H9 (cell line): ENCODE measurements at regions not wholly inside any gene's neighbourhood (a gene's known extent, or its start where the extent isn't known, plus 50 kb on each side); places are given as distances from the start of the nearest gene placed in this dataset.

Experiments used
- DNase-seq: peaks from one replicate; pipeline ENCODE4 v3.0.0-alpha.2; 2017
- H2AFZ ChIP-seq: one replicate; pipeline ENCODE4 v1.6.1; 2013; ENCODE audit warnings: mild to moderate bottlenecking, low read length, control low read depth, moderate library complexity
- H2AK5ac ChIP-seq: 2 replicates; pipeline ENCODE4 v1.6.1; 2013; ENCODE audit warnings: low read length, control low read depth, mixed read lengths; ENCODE audit not compliant: insufficient read length
- H2BK120ac ChIP-seq: one replicate; pipeline ENCODE4 v1.6.1; 2013; ENCODE audit warnings: low read depth, mild to moderate bottlenecking, low read length, control low read depth, inconsistent platforms; ENCODE audit not compliant: poor library complexity, severe bottlenecking
- H2BK12ac ChIP-seq: 2 replicates; pipeline ENCODE4 v1.6.1; 2013; ENCODE audit warnings: low read length, control low read depth, mixed read lengths, low read depth; ENCODE audit not compliant: insufficient read length
- H2BK15ac ChIP-seq: 2 replicates; pipeline ENCODE4 v1.6.1; 2013; ENCODE audit warnings: low read depth, low read length, control low read depth
- H2BK20ac ChIP-seq: one replicate; pipeline ENCODE4 v1.6.1; 2013; ENCODE audit warnings: low read depth, mild to moderate bottlenecking, low read length, control low read depth, inconsistent platforms; ENCODE audit not compliant: poor library complexity, severe bottlenecking
- H2BK5ac ChIP-seq: 2 replicates; pipeline ENCODE4 v1.6.1; 2013; ENCODE audit warnings: low read length, control low read depth, mixed read lengths; ENCODE audit not compliant: insufficient read length
- H3K14ac ChIP-seq: 2 replicates; pipeline ENCODE4 v1.6.1; 2013; ENCODE audit warnings: low read length, control low read depth; ENCODE audit not compliant: insufficient read depth
- H3K18ac ChIP-seq: 2 replicates; pipeline ENCODE4 v1.6.1; 2013; ENCODE audit warnings: low read depth, mild to moderate bottlenecking, mixed read lengths, low read length, control low read depth; ENCODE audit not compliant: insufficient read length
- H3K23ac ChIP-seq: 2 replicates; pipeline ENCODE4 v1.6.1; 2013; ENCODE audit warnings: low read length, control low read depth, mixed read lengths, low read depth; ENCODE audit not compliant: insufficient read length
- H3K23me2 ChIP-seq: 2 replicates; pipeline ENCODE4 v1.6.1; 2013; ENCODE audit warnings: low read depth, mild to moderate bottlenecking, mixed read lengths, low read length, control low read depth; ENCODE audit not compliant: insufficient read length, poor library complexity, severe bottlenecking
- H3K27ac ChIP-seq: 2 replicates; pipeline ENCODE4 v1.5.1; 2013; ENCODE audit warnings: low read length, control low read depth, mixed read lengths, low read depth; ENCODE audit not compliant: insufficient read length
- H3K27me3 ChIP-seq: 2 replicates; pipeline ENCODE4 v1.6.1; 2013; ENCODE audit warnings: low read length, control low read depth, inconsistent platforms; ENCODE audit not compliant: insufficient read depth
- H3K4ac ChIP-seq: 2 replicates; pipeline ENCODE4 v1.6.1; 2013; ENCODE audit warnings: low read depth, mild to moderate bottlenecking, control low read depth, inconsistent platforms, low read length, moderate library complexity
- H3K4me1 ChIP-seq: 2 replicates; pipeline ENCODE4 v1.6.1; 2013; ENCODE audit warnings: low read length, control low read depth, inconsistent platforms; ENCODE audit not compliant: insufficient read depth
- H3K4me2 ChIP-seq: 2 replicates; pipeline ENCODE4 v1.6.1; 2013; ENCODE audit warnings: low read length, control low read depth, mixed read lengths; ENCODE audit not compliant: insufficient read length, insufficient read depth
- H3K56ac ChIP-seq: 2 replicates; pipeline ENCODE4 v1.6.1; 2013; ENCODE audit warnings: low read depth, mild to moderate bottlenecking, mixed read lengths, low read length, control low read depth; ENCODE audit not compliant: insufficient read length
- H3K79me1 ChIP-seq: 2 replicates; pipeline ENCODE4 v1.6.1; 2013; ENCODE audit warnings: low read depth, mild to moderate bottlenecking, moderate library complexity, low read length, control low read depth, inconsistent platforms; ENCODE audit not compliant: insufficient read depth, poor library complexity, severe bottlenecking
- H3K79me2 ChIP-seq: 2 replicates; pipeline ENCODE4 v1.6.1; 2013; ENCODE audit warnings: low read length, control low read depth, inconsistent platforms; ENCODE audit not compliant: insufficient read depth
- H3K9ac ChIP-seq: 2 replicates; pipeline ENCODE4 v1.6.1; 2013; ENCODE audit warnings: low read length, control low read depth, mixed read lengths; ENCODE audit not compliant: insufficient read length; ENCODE audit errors: extremely low read depth
- H3K9me3 ChIP-seq: one replicate; pipeline ENCODE4 v1.6.1; 2013; ENCODE audit warnings: low read depth, low read length, inconsistent platforms; ENCODE audit not compliant: control insufficient read depth
- H3T11ph ChIP-seq: one replicate; pipeline ENCODE4 v1.6.1; 2013; ENCODE audit warnings: mild to moderate bottlenecking, low read length, control low read depth, inconsistent platforms
- H4K20me1 ChIP-seq: one replicate; pipeline ENCODE4 v1.6.1; 2013; ENCODE audit not compliant: control insufficient read depth, insufficient read length, insufficient read depth
- H4K5ac ChIP-seq: 2 replicates; pipeline ENCODE4 v1.6.1; 2013; ENCODE audit warnings: low read depth, mild to moderate bottlenecking, mixed read lengths, low read length, control low read depth; ENCODE audit not compliant: insufficient read length
- H4K8ac ChIP-seq: replicated peaks from 2 replicates; pipeline ENCODE4 v1.6.1; 2013; ENCODE audit warnings: low read length, control low read depth, mixed read lengths, low read depth; ENCODE audit not compliant: insufficient read length
- H4K91ac ChIP-seq: 2 replicates; pipeline ENCODE4 v1.6.1; 2013; ENCODE audit warnings: low read depth, mild to moderate bottlenecking, moderate library complexity, mixed read lengths, low read length, control low read depth; ENCODE audit not compliant: insufficient read length
- H3K27ac Mint-ChIP-seq, 3 experiments: 2 replicates in 2 of 3; 3 replicates in 1 of 3; pipeline ENCODE4 v1.8.0; 2020 to 2021; ENCODE audit warnings: mixed read lengths in 3 of 3, mild to moderate bottlenecking in 1 of 3, moderate library complexity in 1 of 3
- H3K27me3 Mint-ChIP-seq: 2 replicates; pipeline ENCODE4 v1.8.0; 2021; ENCODE audit warnings: low read depth, mild to moderate bottlenecking, moderate library complexity, mixed read lengths
- H3K36me3 Mint-ChIP-seq, 3 experiments: 2 replicates in 2 of 3; 3 replicates in 1 of 3; pipeline ENCODE4 v1.8.0; 2020 to 2021; ENCODE audit warnings: low read depth in 3 of 3, mixed read lengths in 3 of 3; ENCODE audit not compliant: insufficient read depth in 1 of 3
- H3K4me1 Mint-ChIP-seq, 2 experiments: 2 replicates each; pipeline ENCODE4 v1.8.0; 2020; ENCODE audit warnings: mixed read lengths in 2 of 2
- H3K4me3 Mint-ChIP-seq, 2 experiments: 2 replicates in 1 of 2; 3 replicates in 1 of 2; pipeline ENCODE4 v1.8.0; 2020 to 2021; ENCODE audit warnings: mild to moderate bottlenecking in 2 of 2, mixed read lengths in 2 of 2, moderate library complexity in 1 of 2
- H3K9me3 Mint-ChIP-seq, 2 experiments: 2 replicates in 1 of 2; 3 replicates in 1 of 2; pipeline ENCODE4 v1.8.0; 2020; ENCODE audit warnings: mild to moderate bottlenecking in 2 of 2, mixed read lengths in 2 of 2, moderate library complexity in 1 of 2
- CTCF ChIP-seq: fragments of 200-600 bp; sonication (generic); conservative IDR thresholded peaks from 3 replicates; pipeline ENCODE4 v1.8.0; 2021; ENCODE audit warnings: antibody characterized with exemption, mild to moderate bottlenecking
- WGBS: extraction: QIAGEN DNeasy Blood & Tissue Kit; methylation state at CpG from one replicate; pipeline ENCODE4 v1.1.7; 2013; ENCODE audit warnings: missing lambda C conversion rate, low lambda C conversion rate, mixed read lengths; ENCODE audit not compliant: insufficient read length; ENCODE audit errors: extremely low coverage; 5-methylcytosine and 5-hydroxymethylcytosine counted together

- Histone ChIP-seq H2AK5ac (no peak overlapping the region), H3K9me3 (no peaks in the 10 kb centered on the region), H4K8ac (no peak overlapping the region), H4K91ac (no peak overlapping the region), H3K27me3 (no peaks in the 10 kb centered on the region), H2BK15ac (no peak overlapping the region), H3K9ac (no peak overlapping the region), H3K4me2 (no peak overlapping the region), H3K23ac (no peak overlapping the region), H4K5ac (no peak overlapping the region), H2AFZ (no peak overlapping the region), H3K23me2 (no peaks in the 10 kb centered on the region), H2BK12ac (no peak overlapping the region), H3K14ac (no peak overlapping the region), H3K79me2 (no peaks in the 10 kb centered on the region), H4K20me1 (no peaks in the 10 kb centered on the region), H2BK120ac (no peak overlapping the region), H3K79me1 (no peaks in the 10 kb centered on the region), H2BK5ac (no peak overlapping the region), H3K4me1 (no peaks in the 10 kb centered on the region), H2BK20ac (no peak overlapping the region), H3K4ac (no peak overlapping the region), H3K56ac (no peak overlapping the region), H3T11ph (no peak overlapping the region), H3K18ac (no peak overlapping the region), H3K27ac (no peak overlapping the region)
- Mint-ChIP-seq H3K9me3 (no peaks in the 10 kb centered on the region; a peak in 2 of 5 replicates), H3K36me3 (no peaks in the 10 kb centered on the region), H3K4me3 (no peak overlapping the region), H3K4me1 (peaks cover 9 to 12% of the 10 kb centered on the region in 2 experiments), H3K27ac (no peak overlapping the region), H3K27me3 (peaks cover 1% of the 10 kb centered on the region)
- DNase-seq: no peak
- TF ChIP-seq CTCF: no peak
- no CpG with 5 or more reads among the region's 5 CpGs for WGBS
Measured at GRCh38 chr18:8477615-8478014, 131.6 kb upstream of the RAB12 start.
